Choroid plexus epithelial cell (primary cell): ENCODE measurements at regions not wholly inside any gene's neighbourhood (a gene's known extent, or its start where the extent isn't known, plus 50 kb on each side); places are given as distances from the start of the nearest gene placed in this dataset.

Experiments
- DNase-seq: peaks from one replicate; pipeline ENCODE4 v3.0.0-alpha.2; 2010; ENCODE audit warnings: low read depth
- H3K4me3 ChIP-seq: 2 replicates; pipeline ENCODE4 v1.5.1; 2011; ENCODE audit warnings: low read depth, mild to moderate bottlenecking, control low read depth, low read length, moderate library complexity
- TF ChIP-seq, protein P1 (sequence below): conservative IDR thresholded peaks from 2 replicates; pipeline ENCODE4 v1.5.1; 2011; ENCODE audit warnings: low read depth, mild to moderate bottlenecking, control low read depth, inconsistent platforms, low read length, moderate library complexity

DNA sequence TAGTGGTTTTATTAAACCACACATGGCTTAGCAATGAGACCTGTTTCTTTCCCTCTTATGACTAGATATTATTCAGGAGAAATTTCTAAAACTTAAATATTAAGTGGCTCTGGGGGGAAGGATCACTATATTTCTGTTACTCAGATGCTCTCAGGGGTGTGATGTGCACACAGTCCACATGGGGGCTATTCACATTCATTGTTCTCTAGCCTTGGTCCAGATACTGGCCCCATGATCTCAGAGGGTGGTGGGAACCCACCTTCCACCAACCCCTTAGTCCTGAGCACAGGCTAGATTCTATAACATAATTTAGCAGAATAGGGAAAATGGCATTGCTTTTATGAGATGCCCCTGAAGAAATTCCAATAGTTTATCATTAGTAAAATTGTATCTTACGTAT lies 149.0 kb upstream of the ST8SIA2 start:
- no peak for DNase-seq
- no peak overlapping the region for H3K4me3 ChIP-seq
- TF ChIP-seq, protein P1, sequence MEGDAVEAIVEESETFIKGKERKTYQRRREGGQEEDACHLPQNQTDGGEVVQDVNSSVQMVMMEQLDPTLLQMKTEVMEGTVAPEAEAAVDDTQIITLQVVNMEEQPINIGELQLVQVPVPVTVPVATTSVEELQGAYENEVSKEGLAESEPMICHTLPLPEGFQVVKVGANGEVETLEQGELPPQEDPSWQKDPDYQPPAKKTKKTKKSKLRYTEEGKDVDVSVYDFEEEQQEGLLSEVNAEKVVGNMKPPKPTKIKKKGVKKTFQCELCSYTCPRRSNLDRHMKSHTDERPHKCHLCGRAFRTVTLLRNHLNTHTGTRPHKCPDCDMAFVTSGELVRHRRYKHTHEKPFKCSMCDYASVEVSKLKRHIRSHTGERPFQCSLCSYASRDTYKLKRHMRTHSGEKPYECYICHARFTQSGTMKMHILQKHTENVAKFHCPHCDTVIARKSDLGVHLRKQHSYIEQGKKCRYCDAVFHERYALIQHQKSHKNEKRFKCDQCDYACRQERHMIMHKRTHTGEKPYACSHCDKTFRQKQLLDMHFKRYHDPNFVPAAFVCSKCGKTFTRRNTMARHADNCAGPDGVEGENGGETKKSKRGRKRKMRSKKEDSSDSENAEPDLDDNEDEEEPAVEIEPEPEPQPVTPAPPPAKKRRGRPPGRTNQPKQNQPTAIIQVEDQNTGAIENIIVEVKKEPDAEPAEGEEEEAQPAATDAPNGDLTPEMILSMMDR, result no peak

DNA sequence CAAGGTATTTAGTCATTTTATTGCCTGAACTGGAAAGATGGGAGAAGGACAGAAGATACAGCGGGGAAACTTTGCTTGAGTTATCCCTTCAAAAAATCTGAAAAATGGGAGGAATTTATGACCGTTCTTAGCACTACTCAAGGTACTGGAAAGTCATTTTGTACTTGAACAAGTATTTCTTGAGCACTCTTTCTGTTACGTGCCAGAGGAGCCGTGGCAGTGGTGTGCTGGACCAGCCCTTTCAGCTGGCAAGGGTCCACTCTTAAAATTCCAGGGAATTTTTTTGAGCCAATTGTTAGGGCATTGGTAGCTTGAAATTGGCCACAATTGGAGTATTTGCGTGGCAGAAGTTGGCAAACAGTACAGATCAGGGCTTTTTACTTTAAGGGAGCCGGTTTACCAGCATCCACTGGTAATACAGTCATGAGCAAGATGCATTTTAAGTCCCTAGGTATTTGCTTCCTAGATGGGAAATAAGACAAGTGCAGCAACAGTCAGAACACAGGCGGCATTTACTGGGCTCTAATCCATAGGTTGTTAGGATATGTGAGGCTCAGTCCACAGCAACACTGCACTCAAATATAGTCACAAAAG lies 145.9 kb upstream of the ST8SIA2 start:
- DNase-seq, result no peak
- TF ChIP-seq, protein P1, result no peak
- H3K4me3 ChIP-seq, result no peak overlapping the region

DNA sequence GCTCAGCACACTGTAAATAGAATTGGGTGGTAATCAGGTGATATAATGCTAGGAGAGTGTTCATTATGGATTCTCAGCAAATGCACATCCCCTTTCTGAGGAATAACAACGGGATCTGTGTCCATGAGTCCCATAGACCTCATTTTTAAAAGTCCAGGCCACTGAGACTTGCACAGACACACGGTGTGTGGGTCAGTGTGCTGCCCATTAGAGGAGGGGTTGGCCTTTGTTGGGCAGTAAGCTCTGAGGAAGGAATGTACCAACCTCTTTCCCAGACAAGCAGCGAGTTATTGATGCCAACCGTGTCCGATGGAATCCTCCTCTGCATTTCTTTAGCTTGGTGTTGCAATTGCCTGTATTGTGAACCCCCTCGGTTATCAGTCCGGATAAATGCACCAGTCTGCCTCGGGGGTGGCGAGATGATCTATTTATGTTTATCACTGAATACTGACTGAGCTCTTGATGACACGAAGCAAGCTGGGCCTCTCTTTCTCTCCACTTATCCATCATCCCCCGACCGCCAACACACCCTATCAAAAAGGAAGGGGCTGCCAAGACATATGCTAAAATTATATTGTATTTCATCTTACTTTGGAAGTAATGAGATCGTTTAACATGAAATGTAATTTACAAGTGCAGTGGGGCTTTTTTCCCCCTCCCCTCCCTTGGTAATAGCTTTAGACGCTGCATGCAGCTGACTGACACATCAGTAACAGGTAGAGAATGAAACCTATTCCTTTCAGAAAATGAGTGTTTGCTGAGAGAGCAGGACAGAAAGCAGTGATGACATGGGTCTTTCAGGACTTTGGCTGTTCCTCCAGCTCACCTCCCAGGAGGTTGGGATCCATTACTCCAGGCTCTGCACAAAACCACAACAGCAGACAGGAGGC lies 126.6 kb upstream of the ST8SIA2 start:
- no peak for DNase-seq
- TF ChIP-seq, protein P1, result no peak
- no peak overlapping the region for H3K4me3 ChIP-seq

DNA sequence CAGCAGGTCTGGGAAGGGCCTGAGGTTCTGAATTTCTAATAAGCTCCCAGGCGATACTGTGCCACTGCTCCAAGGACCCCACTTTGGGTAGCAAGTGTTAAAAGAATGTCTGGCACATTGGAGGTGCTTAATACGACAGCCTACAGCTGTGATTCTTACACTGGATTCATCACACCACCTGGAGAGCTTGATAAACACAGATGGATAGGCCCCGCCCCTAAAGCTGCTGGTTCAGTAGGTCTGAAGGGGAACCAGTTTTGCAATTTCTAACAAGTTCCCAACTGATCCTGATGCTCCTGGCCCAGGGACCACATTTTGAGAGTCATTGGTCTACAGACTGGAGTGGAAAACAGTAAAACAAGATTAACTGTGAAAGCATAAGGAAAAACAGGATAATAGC lies 124.8 kb upstream of the ST8SIA2 start:
- TF ChIP-seq, protein P1, result no peak
- DNase-seq, result no peak
- H3K4me3 ChIP-seq, result no peak overlapping the region

DNA sequence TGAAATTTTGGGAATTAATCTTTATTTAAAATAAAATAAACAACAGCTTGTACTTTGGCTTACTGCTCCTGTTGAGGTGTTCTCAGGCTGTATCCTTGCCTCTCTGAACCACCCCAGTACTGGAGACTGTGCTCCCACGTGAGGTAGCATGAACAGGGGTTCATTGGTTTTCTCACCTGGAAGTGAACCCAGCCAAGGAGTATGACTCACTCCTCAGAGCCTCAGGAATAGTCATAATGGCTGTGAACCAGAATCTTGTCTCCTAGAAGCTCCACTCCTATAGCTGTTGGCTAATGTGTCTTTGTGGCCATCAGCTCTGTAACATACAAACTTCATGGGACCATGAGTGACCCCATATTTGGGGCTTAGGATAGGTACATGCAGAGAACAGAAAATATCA lies 122.5 kb upstream of the ST8SIA2 start:
- H3K4me3 ChIP-seq, result no peak overlapping the region
- TF ChIP-seq, protein P1, result no peak
- DNase-seq, result no peak

DNA sequence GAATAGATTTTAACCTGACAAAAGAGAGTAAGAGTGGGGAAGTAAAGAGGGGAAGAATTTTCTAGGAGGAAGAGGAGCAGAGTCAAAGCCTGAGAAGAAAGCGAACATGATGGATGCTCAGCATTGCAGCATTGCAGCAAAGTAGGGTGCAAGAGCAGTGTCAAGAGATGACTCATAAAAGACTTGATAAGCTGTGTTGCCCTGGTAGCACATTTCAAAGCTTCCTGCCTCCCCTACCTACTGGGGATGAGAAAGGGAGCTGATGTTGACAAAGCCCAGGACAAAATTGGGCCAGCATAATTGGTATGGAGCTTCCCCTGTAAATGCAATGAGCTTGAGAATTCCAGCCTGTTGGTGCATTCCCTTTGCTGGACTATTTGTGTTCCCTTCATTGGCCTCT lies 121.6 kb upstream of the ST8SIA2 start:
- no peak for DNase-seq
- TF ChIP-seq, protein P1, result no peak
- H3K4me3 ChIP-seq, result no peak overlapping the region
